HG02884 (cell line): ENCODE measurements at regions not wholly inside any gene's neighbourhood (a gene's known extent, or its start where the extent isn't known, plus 50 kb on each side); places are given as distances from the start of the nearest gene placed in this dataset.
"Not testable (repeated sequence)": the region's sequence is repeated elsewhere in the genome, so short reads cannot be mapped to it uniquely, and the experiment has no call there.

ENCODE experiments used
- ATAC-seq: cut with Tn5 transposase; IDR thresholded peaks from one replicate; pipeline ENCODE4 v1.9.1; 2021; ENCODE audit warnings: mild to moderate bottlenecking, moderate library complexity; ENCODE audit not compliant: unreplicated experiment

GRCh38 chr6:68575765-68576439, 59.2 kb upstream of the ADGRB3 start:
- ATAC-seq = no peak

DNA sequence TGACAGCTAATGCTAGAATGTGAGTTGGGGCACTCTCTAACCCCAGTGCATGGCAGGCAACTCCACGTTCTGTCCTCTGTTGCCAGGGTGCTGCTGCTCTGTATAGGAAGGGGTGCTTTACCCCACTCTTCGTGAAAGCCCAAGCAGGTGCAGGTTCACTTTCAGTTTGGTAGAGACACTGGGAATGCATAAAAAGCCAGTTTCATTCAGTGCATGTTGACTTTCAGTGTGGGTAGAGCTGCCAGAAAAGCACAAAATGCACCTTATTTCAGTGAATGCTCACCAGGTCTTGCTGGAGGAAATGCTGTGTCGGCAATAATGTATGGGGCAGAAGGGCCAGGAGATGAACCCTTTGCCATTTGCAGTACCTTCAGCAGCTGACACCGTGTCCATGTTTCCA, 62.1 kb upstream of the ADGRB3 start:
- no peak for ATAC-seq

DNA sequence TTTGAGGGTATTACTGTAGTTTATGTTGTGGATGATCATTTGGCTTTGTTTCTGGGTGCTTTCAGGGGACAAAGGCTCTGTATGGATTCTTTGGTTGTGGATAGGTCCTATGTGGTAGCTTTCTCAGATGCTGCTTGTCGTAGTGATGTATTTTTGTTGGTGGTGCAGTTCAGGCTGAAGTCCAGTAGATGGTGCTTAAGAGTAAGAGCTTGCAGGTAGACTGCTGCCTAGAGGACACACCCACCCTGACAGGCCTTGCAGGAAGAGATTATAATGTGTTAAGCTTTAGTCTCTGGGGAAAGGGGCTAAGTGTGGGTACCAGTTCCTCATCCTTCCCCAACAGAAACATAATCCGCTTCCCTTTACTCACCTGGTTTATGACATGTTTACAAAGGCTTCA, 62.6 kb upstream of the ADGRB3 start:
- peak; percentile 95 for ATAC-seq

GRCh38 chr6:68559716-68560115, 75.4 kb upstream of the ADGRB3 start:
- no peak for ATAC-seq

DNA sequence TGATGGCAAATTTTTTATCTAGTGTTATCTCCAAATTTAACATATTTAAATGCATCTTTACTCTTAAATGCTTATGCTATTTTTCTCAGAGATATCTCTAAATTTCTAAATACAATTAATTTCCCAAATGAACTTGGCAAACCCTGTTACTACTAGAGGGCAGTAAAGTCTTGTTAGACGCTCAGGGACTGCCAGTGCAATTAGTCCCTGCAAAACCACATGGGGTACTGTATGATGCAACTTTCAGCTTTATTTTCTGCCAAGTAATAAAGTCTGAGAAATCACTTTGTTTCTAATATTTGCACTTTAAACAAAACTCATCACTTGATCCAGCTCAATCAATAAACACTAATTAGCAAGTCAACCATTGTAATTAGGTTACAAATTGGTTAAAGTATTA, 76.0 kb upstream of the ADGRB3 start:
- no peak for ATAC-seq

GRCh38 chr6:68546620-68547019, 88.5 kb upstream of the ADGRB3 start:
- no peak for ATAC-seq

DNA sequence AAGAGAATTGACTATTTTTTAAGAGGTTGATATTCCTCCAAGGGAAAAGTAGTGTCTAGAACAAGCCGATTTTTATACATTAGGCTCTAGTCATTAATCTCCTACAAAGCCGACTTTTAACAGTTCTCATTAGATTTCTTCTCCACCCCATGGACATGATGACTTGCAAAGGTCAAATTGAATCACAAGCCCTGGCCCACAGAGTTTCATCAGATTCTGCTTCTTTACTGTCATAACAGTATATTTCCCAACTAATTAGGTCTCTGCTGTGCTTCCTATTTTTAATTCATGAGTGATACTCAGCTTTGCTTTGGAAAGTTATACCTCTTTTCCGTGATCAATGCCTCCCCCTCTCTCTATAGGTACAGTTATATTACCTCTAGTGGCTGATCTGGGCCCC, 90.6 kb upstream of the ADGRB3 start:
- ATAC-seq = no peak

DNA sequence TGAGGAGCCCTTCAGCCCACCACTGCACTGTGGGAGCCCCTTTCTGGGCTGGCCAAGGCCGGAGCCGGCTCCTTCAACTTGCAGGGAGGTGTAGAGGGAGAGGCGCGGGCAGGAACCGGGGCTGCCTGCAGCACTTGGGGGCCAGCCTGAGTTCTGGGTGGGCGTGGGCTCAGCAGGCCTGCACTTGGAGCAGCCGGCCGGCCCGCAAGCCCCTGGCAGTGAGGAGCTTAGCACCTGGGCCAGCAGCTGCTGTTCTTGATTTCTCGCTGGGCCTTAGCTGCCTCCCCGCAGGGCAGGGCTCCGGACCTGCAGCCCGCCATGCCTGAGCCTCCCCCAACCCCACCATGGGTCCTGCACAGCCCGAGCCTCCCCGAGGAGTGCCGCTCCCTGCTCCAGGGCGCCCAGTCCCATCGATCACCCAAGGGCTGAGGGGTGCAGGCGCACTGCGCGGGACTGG, 101.7 kb upstream of the ADGRB3 start:
- ATAC-seq = no peak

- ATAC-seq = no peak
These were observed 107.4 kb upstream of the ADGRB3 start for GRCh38 chr6:68527691-68528090.

DNA sequence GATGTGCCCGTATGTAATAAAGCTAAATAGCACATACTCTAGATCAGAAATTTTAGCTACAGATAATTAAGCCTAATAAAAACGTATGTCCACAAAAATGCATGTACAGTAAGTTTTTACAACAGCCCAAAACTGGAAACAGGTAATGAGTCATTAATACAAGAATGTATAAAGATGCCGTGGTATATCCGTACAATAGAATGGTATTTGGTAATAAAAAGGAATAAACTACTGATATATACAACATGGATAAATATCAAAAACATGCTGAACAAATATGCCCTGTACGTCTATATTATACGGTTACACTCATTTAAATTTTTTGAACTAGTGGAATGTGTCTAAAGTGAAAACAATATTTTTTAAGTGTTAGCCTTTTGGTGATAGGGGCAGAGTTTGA, 128.2 kb upstream of the ADGRB3 start:
- no peak for ATAC-seq

GRCh38 chr6:68502946-68503345, 132.1 kb upstream of the ADGRB3 start:
- no peak for ATAC-seq

DNA sequence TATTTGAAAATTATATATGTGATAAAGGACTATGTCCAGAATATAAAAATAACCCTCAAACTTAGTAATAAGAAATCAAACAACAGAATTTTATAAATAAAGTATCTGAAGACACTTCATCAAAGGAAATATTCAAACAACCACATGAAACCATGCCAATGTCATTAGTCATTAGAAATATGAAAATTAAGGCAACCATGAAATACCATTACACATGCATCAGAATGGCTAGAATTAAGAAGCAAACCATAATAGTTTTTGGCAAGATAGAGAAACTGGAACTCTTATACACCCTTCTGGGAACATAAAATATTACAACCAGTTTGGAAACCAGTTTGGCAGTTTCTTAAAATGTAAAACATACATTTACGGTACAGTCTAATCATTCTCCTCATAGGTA, 137.2 kb upstream of the ADGRB3 start:
- ATAC-seq = no peak

- ATAC-seq = not testable (repeated sequence)
These were observed 140.2 kb upstream of the ADGRB3 start for GRCh38 chr6:68494880-68495279.

GRCh38 chr6:68476611-68477010, 158.5 kb upstream of the ADGRB3 start:
- no peak for ATAC-seq

GRCh38 chr6:68473433-68474210, 161.5 kb upstream of the ADGRB3 start:
- no peak for ATAC-seq

GRCh38 chr6:68468244-68468884, 166.7 kb upstream of the ADGRB3 start:
- ATAC-seq = no peak

- no peak for ATAC-seq
These were observed 176.6 kb upstream of the ADGRB3 start for GRCh38 chr6:68458447-68458846.

- ATAC-seq = no peak
These were observed 188.0 kb upstream of the ADGRB3 start for GRCh38 chr6:68447112-68447511.

- no peak for ATAC-seq
These were observed 189.2 kb upstream of the ADGRB3 start for GRCh38 chr6:68445926-68446325.

DNA sequence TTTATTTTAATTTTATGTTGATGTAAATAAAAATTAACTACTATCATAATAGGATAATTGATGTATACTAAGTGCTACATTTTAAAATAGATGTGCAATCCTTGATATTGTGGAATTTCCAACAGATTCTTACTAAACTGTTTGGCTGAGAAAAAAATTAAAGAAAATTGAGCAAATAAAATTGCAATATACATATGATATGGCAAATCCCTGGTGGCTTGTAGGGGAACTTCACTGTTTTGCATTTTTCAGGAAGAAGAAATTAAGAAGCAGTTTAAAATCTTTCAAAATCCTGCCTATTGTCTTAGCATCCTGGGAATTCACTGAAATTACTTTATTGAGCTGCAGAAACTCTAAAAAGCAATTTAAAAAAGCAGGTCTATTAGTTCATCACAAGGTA, 191.4 kb upstream of the ADGRB3 start:
- no peak for ATAC-seq

- ATAC-seq = no peak
These were observed 207.5 kb upstream of the ADGRB3 start for GRCh38 chr6:68427630-68428029.

- ATAC-seq = no peak
These were observed 225.1 kb upstream of the ADGRB3 start for GRCh38 chr6:68410021-68410420.
